ENCODE measurements at regions not wholly inside any gene's neighbourhood (a gene's known extent, or its start where the extent isn't known, plus 50 kb on each side); places are given as distances from the start of the nearest gene placed in this dataset.
"Not testable (repeated sequence)": the region's sequence is repeated elsewhere in the genome, so short reads cannot be mapped to it uniquely, and the experiment has no call there.

GRCh38 chr13:62193919-62194318 lies 778.3 kb upstream of the PCDH20 start:
- peaks cover 0 to 13% (median 2%) of the 10 kb centered on the region in 11 experiments; a peak in 7 of 22 replicates for H3K9me3 ChIP-seq (replicated peaks in 1 of 11)
- no peaks in the 10 kb centered on the region for H4K20me1 ChIP-seq
- no peak overlapping the region for H3K4me2 ChIP-seq
- no peak overlapping the region for H3K4me3 ChIP-seq
- no peaks in the 10 kb centered on the region for H3K36me3 ChIP-seq
- H3K4me1 ChIP-seq: no peaks in the 10 kb centered on the region
- H3K9ac ChIP-seq: no peak overlapping the region
- no peak for TF ChIP-seq Cebpa-rat (IDR thresholded peaks at IDR 0.05)
- H3K27me3 ChIP-seq: no peaks in the 10 kb centered on the region
- H3K27ac ChIP-seq: no peak overlapping the region

GRCh38 chr13:62185631-62186255 lies 770.1 kb upstream of the PCDH20 start:
- no peak for TF ChIP-seq Cebpa-rat (IDR thresholded peaks at IDR 0.05)

GRCh38 chr13:62176051-62176450 lies 760.4 kb upstream of the PCDH20 start:
- no peak overlapping the region for H3K27ac ChIP-seq

More at GRCh38 chr13:62185631-62186255, 770.1 kb upstream of the PCDH20 start:
- H4K20me1 ChIP-seq: no peaks in the 10 kb centered on the region
- H3K9me3 ChIP-seq (replicated peaks in 1 of 11): 0 out of 22 replicates have a peak, but pooled peaks cover 0 to 4% (median 0%) of the 10 kb centered on the region in 11 experiments
- no peak overlapping the region for H3K4me3 ChIP-seq
- no peaks in the 10 kb centered on the region for H3K36me3 ChIP-seq
- no peak overlapping the region for H3K4me2 ChIP-seq
- no peaks in the 10 kb centered on the region for H3K27me3 ChIP-seq
- H3K4me1 ChIP-seq: peaks cover 0 to 7% (median 0%) of the 10 kb centered on the region in 10 experiments; a peak in 1 of 20 replicates
- no peak overlapping the region for H3K9ac ChIP-seq
- H3K27ac ChIP-seq: no peak overlapping the region

GRCh38 chr13:62173958-62174357 lies 758.3 kb upstream of the PCDH20 start:
- Histone ChIP-seq H3K27ac (no peak overlapping the region), H3K9me3 (replicated peaks in 1 of 11) (peaks cover 12 to 40% (median 26%) of the 10 kb centered on the region in 11 experiments), H3K4me2 (peak overlapping the region in 6 of 11 experiments; percentile 10 to 44 (median 32); a peak in 10 of 22 replicates), H3K27me3 (no peaks in the 10 kb centered on the region), H3K4me3 (no peak overlapping the region), H3K4me1 (peaks cover 0 to 21% (median 7%) of the 10 kb centered on the region in 10 experiments; a peak in 9 of 20 replicates), H4K20me1 (no peaks in the 10 kb centered on the region), H3K9ac (no peak overlapping the region), H3K36me3 (peaks cover 0 to 6% (median 0%) of the 10 kb centered on the region in 11 experiments; a peak in 2 of 22 replicates)
- TF ChIP-seq Cebpa-rat (IDR thresholded peaks at IDR 0.05): no peak

More at GRCh38 chr13:62176051-62176450, 760.4 kb upstream of the PCDH20 start:
- peaks cover 14 to 45% (median 28%) of the 10 kb centered on the region in 11 experiments for H3K9me3 ChIP-seq (replicated peaks in 1 of 11)
- H3K4me3 ChIP-seq: no peak overlapping the region
- no peak overlapping the region for H3K9ac ChIP-seq
- H3K27me3 ChIP-seq: no peaks in the 10 kb centered on the region
- H3K36me3 ChIP-seq: peaks cover 0 to 7% (median 0%) of the 10 kb centered on the region in 11 experiments; a peak in 2 of 22 replicates
- no peak overlapping the region for H3K4me2 ChIP-seq
- H3K4me1 ChIP-seq: peaks cover 0 to 21% (median 7%) of the 10 kb centered on the region in 10 experiments; a peak in 9 of 20 replicates
- H4K20me1 ChIP-seq: no peaks in the 10 kb centered on the region
- TF ChIP-seq Cebpa-rat (IDR thresholded peaks at IDR 0.05): no peak

- no peak overlapping the region for H3K27ac ChIP-seq
- H3K4me2 ChIP-seq: no peak overlapping the region
- no peaks in the 10 kb centered on the region for H4K20me1 ChIP-seq
- peaks cover 15 to 40% (median 33%) of the 10 kb centered on the region in 11 experiments; a peak in 19 of 22 replicates for H3K9me3 ChIP-seq (replicated peaks in 1 of 11)
- H3K9ac ChIP-seq: no peak overlapping the region
- no peaks in the 10 kb centered on the region for H3K36me3 ChIP-seq
- H3K27me3 ChIP-seq: no peaks in the 10 kb centered on the region
- no peak for TF ChIP-seq Cebpa-rat (IDR thresholded peaks at IDR 0.05)
- H3K4me1 ChIP-seq: peaks cover 0 to 21% (median 7%) of the 10 kb centered on the region in 10 experiments; a peak in 9 of 20 replicates
- H3K4me3 ChIP-seq: no peak overlapping the region
Measured at GRCh38 chr13:62171697-62172096, 756.0 kb upstream of the PCDH20 start.

GRCh38 chr13:62168891-62169290 lies 753.2 kb upstream of the PCDH20 start:
- TF ChIP-seq Cebpa-rat (IDR thresholded peaks at IDR 0.05): no peak
- H3K9ac ChIP-seq: no peak overlapping the region
- H3K9me3 ChIP-seq (replicated peaks in 1 of 11): peaks cover 15 to 43% (median 33%) of the 10 kb centered on the region in 11 experiments; a peak in 19 of 22 replicates
- no peak overlapping the region for H3K4me2 ChIP-seq
- H3K27ac ChIP-seq: no peak overlapping the region
- H3K36me3 ChIP-seq: no peaks in the 10 kb centered on the region
- no peak overlapping the region for H3K4me3 ChIP-seq
- peaks cover 0 to 17% (median 5%) of the 10 kb centered on the region in 10 experiments; a peak in 9 of 20 replicates for H3K4me1 ChIP-seq
- no peaks in the 10 kb centered on the region for H3K27me3 ChIP-seq
- no peaks in the 10 kb centered on the region for H4K20me1 ChIP-seq

- Histone ChIP-seq H3K27ac (no peak overlapping the region), H3K9me3 (replicated peaks in 1 of 11) (peaks cover 15 to 48% (median 33%) of the 10 kb centered on the region in 11 experiments; a peak in 19 of 22 replicates), H3K9ac (no peak overlapping the region), H4K20me1 (no peaks in the 10 kb centered on the region), H3K4me2 (no peak overlapping the region), H3K4me1 (peaks cover 0 to 5% (median 0%) of the 10 kb centered on the region in 10 experiments; a peak in 5 of 20 replicates), H3K36me3 (no peaks in the 10 kb centered on the region), H3K27me3 (no peaks in the 10 kb centered on the region), H3K4me3 (no peak overlapping the region)
- TF ChIP-seq Cebpa-rat (IDR thresholded peaks at IDR 0.05): no peak
Measured at GRCh38 chr13:62167650-62168172, 752.1 kb upstream of the PCDH20 start.

GRCh38 chr13:62162860-62163259 lies 747.2 kb upstream of the PCDH20 start:
- H3K9me3 ChIP-seq (replicated peaks in 1 of 11): peaks cover 4 to 28% (median 17%) of the 10 kb centered on the region in 11 experiments; a peak in 18 of 22 replicates
- H4K20me1 ChIP-seq: no peaks in the 10 kb centered on the region
- H3K4me2 ChIP-seq: no peak overlapping the region
- no peak for TF ChIP-seq Cebpa-rat (IDR thresholded peaks at IDR 0.05)
- H3K9ac ChIP-seq: no peak overlapping the region
- no peak overlapping the region for H3K27ac ChIP-seq
- no peak overlapping the region for H3K4me3 ChIP-seq
- H3K4me1 ChIP-seq: no peaks in the 10 kb centered on the region
- no peaks in the 10 kb centered on the region for H3K27me3 ChIP-seq
- no peaks in the 10 kb centered on the region for H3K36me3 ChIP-seq

- no peaks in the 10 kb centered on the region for H4K20me1 ChIP-seq
- H3K27me3 ChIP-seq: no peaks in the 10 kb centered on the region
- no peak overlapping the region for H3K27ac ChIP-seq
- no peak for TF ChIP-seq Cebpa-rat (IDR thresholded peaks at IDR 0.05)
- no peaks in the 10 kb centered on the region for H3K36me3 ChIP-seq
- peaks cover 13 to 50% (median 30%) of the 10 kb centered on the region in 11 experiments; a peak in 20 of 22 replicates for H3K9me3 ChIP-seq (replicated peaks in 1 of 11)
- H3K4me2 ChIP-seq: no peak overlapping the region
- H3K4me1 ChIP-seq: no peaks in the 10 kb centered on the region
- H3K4me3 ChIP-seq: no peak overlapping the region
- no peak overlapping the region for H3K9ac ChIP-seq
Measured at GRCh38 chr13:62158520-62158919, 742.9 kb upstream of the PCDH20 start.

GRCh38 chr13:62151724-62152123 lies 736.1 kb upstream of the PCDH20 start:
- peaks cover 55 to 98% (median 80%) of the 10 kb centered on the region in 11 experiments for H3K9me3 ChIP-seq (replicated peaks in 1 of 11)
- H3K36me3 ChIP-seq, H3K4me3 ChIP-seq, H3K27me3 ChIP-seq, H3K4me1 ChIP-seq, H3K27ac ChIP-seq, H3K9ac ChIP-seq, H3K4me2 ChIP-seq, H4K20me1 ChIP-seq: not testable (repeated sequence)
